Fibroblast of skin of right quadriceps (primary cell): ENCODE measurements at regions not wholly inside any gene's neighbourhood (a gene's known extent, or its start where the extent isn't known, plus 50 kb on each side); places are given as distances from the start of the nearest gene placed in this dataset.
"Not testable (repeated sequence)": the region's sequence is repeated elsewhere in the genome, so short reads cannot be mapped to it uniquely, and the experiment has no call there.

ENCODE experiments used
- DNase-seq: peaks from one replicate; pipeline ENCODE4 v3.0.0-alpha.2; 2013

GRCh38 chr5:56656846-56657726 lies 158.3 kb upstream of the MAP3K1 start:
- DNase-seq = peak; percentile 30

GRCh38 chr5:56651893-56652292 lies 163.5 kb upstream of the MAP3K1 start:
- DNase-seq = no peak

- no peak for DNase-seq
Observed at GRCh38 chr5:56650386-56650785, 165.0 kb upstream of the MAP3K1 start.

GRCh38 chr5:56649569-56649968 lies 165.8 kb upstream of the MAP3K1 start:
- peak; percentile 72 for DNase-seq

DNA sequence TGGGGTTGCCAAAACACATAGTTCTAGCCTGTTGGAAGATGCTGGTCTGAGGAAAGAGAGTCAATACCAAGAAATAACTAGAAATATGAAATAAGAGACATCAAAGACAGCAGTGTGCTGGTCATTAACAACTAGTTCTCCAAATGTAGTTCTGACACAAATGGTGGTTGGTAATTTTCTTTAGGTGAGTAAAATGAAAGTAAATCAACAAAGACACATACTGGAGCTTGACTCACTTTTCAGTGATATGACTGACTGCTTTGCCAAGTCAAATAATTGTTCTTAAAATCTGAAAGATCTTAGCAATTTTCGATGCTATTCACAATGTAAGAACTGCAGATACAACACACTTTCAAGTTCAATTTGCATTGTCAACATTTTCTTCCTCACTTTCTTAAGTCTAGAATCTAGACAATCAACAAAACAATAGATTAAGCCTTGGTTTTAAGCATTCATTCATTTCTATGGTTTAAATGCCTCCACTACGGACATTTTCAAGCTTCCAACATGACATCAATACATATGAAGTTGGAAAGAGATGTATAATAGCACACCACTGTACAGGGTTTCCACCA lies 166.8 kb upstream of the MAP3K1 start:
- no peak for DNase-seq

DNA sequence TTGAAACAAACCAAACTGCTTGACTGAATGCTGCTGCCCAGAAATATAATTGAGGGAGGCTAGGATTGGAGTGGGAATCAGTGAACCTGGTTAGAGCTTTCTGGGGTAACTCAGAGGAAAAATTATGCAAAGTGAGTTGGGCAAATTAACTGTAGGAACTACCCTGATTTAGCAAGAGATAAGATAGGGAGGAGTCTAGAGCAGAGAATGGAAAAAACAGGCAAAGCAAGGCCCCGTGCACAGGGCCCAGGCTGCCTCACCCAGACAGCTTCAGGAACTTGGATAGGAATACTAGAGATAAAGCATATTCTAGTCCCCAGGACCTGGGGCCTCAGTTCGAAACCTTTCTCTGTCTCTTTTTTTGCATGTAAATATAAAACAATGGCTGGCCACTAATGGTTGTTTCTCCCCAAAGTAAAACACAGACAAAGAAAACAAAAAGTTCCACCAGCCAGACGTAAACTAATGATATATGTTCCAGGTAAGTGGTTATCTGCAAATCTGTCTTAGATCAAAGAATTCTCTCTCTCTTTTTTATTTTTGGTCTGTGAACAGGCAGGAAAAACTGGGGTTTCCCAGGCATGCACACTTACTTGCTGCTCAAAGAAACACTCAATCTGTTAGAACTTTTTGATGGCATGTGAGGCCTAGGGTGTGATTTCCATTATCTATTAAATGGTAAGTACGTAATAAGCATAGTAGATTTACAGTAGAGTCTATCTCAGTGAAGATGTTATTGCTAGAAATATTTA lies 168.1 kb upstream of the MAP3K1 start:
- no peak for DNase-seq

- no peak for DNase-seq
Observed at GRCh38 chr5:56641635-56642260, 173.6 kb upstream of the MAP3K1 start.

DNA sequence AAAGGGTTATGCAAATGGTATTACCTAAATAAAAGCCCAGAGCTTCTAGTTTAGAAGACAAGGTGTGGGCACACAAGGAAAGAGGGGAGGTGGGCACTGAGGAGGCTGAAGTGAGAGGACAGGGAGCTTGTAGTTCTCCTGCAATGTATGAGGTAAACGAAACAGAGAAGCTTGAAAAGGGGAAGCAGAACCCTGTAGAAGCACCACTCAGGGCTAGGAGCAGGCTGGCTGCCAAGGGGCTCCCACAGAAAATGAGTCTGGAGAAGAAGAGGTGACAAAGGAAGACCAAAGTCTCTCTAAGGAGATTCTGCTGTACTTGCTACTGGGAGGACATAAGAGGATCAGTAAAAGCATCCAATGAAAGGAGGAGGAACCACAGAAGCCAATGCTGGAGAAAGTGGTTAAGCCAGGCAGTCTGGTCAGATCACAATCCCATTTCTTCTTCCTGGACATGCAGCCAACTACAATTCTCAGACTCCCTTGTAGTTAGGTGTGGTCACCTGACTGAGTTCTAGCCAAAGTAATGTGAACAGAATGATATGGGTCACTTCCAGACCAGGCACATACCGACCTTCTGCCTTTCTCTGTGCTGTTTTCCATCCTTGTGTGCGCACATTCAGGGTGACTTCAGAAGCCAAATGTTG lies 174.5 kb upstream of the MAP3K1 start:
- no peak for DNase-seq

DNA sequence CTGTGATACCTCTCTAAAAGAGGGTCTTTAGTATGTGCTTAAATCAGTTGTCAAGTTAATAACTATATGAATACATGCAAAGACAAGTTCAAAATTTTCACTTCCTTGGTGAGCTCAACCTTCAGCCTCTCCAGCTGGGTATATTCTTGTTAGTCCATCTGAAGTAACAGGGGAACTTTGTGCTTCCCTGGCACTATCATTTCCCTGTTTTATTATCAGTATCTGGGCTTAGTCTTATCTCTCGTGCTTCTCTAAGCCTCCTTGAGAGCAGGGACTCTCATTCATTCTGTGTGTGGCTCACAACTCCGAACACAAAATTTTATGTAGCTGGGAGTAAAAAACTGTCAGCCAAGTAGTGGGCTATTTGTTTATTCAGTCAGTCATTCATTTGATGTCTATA lies 175.9 kb upstream of the MAP3K1 start:
- no peak for DNase-seq

- DNase-seq = no peak
Observed at GRCh38 chr5:56638768-56639238, 176.5 kb upstream of the MAP3K1 start.

- DNase-seq = no peak
Observed at GRCh38 chr5:56638061-56638621, 177.2 kb upstream of the MAP3K1 start.

DNA sequence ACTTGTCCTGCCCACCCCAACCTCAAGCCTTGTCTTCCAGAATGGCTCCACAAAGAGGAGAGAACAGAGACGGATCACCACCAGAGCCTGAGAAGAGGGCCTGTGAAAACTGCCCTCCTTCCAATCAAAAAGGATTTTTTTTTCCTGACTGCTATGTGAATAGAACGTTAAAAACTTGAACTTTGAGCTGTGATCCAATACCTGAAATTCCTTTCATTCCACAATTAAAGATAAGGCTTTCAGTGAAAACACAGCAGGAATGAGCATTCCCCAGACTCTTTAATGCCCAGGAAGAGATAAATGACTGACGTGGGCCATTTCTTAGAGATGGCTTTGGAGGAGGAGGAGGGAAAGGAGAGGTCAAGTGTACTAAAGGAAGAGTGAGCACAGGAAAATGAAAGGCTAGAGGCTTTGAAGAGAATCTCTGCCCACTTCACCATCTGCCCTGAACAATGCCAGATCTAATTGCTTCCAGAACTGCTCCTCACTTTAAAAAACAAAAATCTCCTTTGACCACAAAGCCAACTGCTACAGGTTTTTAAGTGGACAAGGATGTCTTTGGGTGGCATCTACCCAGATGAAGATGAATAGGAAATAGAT lies 177.9 kb upstream of the MAP3K1 start:
- DNase-seq = peak; percentile 30

DNA sequence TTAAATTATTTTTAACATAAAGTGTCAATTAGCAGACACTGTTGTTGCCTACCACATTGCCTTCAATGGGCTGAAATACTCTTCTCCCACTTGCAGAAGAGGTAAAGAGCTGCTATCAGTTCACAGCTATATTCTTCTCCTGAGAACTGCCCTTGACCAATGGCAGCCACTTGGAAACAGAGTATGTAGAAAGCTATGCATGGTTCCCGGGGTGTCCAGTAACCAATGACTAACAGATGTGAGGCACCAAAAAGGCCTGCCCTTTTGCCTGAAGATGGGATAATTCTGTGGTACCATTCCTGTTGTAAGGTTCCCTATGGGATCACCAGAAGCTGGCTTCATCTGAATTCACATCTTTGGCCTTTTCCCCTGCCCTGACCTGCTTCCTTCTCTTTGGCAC lies 181.4 kb upstream of the MAP3K1 start:
- DNase-seq = no peak

- no peak for DNase-seq
Observed at GRCh38 chr5:56632939-56633338, 182.4 kb upstream of the MAP3K1 start.

- no peak for DNase-seq
Observed at GRCh38 chr5:56632199-56632598, 183.2 kb upstream of the MAP3K1 start.

DNA sequence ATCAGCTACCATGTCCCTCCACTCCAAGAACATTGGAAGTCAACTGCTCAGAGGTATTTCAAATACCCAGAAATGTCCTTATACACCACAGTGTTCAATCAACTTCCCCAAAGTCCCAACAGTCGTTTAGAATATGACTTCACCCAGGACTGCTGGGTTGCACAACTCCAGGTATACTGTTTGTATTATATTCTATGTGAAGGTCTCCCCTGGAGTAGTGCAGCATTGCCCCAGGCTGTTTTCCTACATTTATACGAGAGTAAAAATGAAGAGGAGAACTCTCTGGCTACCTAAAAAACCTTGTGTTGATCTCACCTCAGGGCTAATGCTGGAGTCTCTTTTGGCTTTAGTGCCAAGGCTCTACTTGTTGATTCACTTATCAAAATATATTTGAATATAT lies 183.6 kb upstream of the MAP3K1 start:
- no peak for DNase-seq

DNA sequence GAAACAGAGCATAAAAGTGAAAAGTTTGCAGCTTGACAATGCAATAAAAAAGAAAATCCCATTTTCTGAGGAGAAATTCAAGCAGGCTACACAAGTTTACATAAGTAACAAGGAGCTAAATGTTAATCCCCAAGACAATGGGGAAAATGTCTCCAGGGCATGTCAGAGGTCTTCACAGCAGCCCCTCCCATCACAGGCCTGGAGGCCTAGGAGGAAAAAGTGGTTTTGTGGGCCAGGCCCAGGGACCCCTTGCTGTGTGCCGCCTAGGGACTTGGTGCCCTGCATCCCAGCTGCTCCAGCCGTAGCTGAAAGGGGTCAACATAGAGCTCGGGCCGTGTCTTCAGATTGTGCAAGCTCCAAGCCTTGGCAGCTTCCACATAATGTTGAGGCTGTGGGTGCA lies 186.7 kb upstream of the MAP3K1 start:
- DNase-seq = not testable (repeated sequence)

GRCh38 chr5:56625541-56625940 lies 189.8 kb upstream of the MAP3K1 start:
- DNase-seq = peak; percentile 98

DNA sequence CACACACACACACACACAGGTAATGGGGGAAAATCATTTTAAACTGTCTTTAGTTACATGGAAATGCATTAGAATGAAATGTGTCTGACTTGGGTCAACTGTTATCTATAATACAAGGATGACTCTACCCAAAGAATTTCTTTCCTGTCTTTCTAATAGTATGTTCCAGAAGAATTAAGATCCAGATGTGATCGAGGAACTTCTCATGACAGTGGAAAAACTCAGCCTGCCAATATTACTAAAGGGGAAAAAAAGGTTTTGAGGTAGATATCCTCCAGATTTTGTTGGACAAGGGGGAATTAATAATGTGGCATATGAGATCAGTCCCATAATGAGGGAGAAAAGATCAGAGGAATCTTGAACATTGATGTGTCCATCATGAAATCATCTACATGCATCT lies 190.6 kb upstream of the MAP3K1 start:
- no peak for DNase-seq

GRCh38 chr5:56622141-56622540 lies 193.2 kb upstream of the MAP3K1 start:
- DNase-seq = peak; percentile 25

DNA sequence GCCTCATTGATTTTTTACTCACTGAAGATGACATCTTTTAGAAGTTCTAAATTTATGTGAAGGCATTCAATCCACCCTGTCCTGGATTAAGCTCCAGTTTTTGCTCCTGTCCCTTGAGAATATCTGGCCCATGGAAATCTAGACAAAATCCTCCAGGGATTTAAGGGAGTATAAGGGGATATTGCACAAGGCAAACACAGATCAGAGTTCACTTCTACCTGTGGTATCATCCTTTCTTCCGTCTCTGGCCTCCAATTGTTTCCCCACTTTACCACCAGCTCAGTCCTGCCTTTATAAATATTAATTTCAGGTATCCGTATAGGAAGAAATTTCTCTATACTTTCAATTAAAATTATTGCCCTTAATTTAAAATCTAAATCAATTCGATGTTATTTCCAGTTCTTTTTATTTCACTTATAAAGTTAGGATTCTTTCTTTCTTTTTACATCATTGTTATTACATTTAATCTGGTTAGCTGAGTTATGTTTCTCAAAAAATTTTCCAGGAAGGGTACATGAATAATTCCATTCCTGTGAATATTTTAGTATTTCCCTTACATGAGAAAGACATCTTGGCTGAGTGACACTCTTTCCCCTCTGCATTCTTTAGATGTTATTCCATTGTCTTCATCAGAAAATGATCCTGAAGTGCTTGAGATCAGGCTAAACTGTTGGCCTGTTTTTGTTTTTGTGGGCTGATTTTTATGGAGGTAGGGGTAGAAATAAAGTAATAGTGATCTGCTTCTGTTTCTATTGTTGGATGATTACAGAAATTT lies 194.3 kb upstream of the MAP3K1 start:
- peak; percentile 79 for DNase-seq
